Vagina (tissue), 2 donors: ENCODE measurements at regions not wholly inside any gene's neighbourhood (a gene's known extent, or its start where the extent isn't known, plus 50 kb on each side); places are given as distances from the start of the nearest gene placed in this dataset.

ENCODE experiments used
- POLR2A ChIP-seq, 2 donors: fragments of 450-650 bp; IDR thresholded peaks; one replicate each; pipeline ENCODE4 v1.6.1; 2017; ENCODE audit warnings: antibody characterized with exemption in 2 of 2, mild to moderate bottlenecking in 2 of 2, moderate library complexity in 2 of 2
- POLR2AphosphoS5 ChIP-seq, 2 donors: sonication (generic); formaldehyde crosslinking; IDR thresholded peaks; one replicate each; pipeline ENCODE4 v1.9.0; 2017; ENCODE audit warnings: antibody characterized with exemption in 2 of 2, mild to moderate bottlenecking in 2 of 2, low read depth in 1 of 2; ENCODE audit not compliant: insufficient read depth in 1 of 2

DNA sequence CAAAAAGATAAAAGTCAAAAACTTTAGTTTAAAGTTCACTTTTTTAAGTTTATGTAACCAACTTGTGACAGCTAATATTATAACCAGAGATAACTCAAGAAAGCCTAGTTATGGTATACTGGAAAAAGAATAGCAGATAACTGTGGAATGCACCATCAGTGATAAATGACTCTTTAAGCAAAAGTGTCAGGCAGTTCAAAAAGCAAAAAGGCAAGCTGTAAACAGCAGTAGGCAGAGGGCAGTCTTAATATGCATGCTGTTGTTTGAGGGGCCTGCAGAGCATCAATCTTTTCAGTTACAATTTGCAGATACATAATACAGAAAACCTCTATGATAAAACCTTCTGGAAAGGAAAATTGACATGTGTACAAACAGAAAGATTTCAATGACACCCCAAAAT lies 81.8 kb upstream of the JADE1 start:
- no peak for TF ChIP-seq POLR2AphosphoS5 (IDR thresholded peaks at IDR 0.05; ENCODE audit: insufficient read depth in 1 of 2, low read depth in 1 of 2)
- no peak for TF ChIP-seq POLR2A (IDR thresholded peaks at IDR 0.05)
